ENCODE measurements at regions not wholly inside any gene's neighbourhood (a gene's known extent, or its start where the extent isn't known, plus 50 kb on each side); places are given as distances from the start of the nearest gene placed in this dataset.

GRCh38 chr11:115706626-115707135 is 202.5 kb upstream of the CADM1 start:
- Histone ChIP-seq H3K27me3 (ENCODE audit: low read depth, low read length) (no peaks in the 10 kb centered on the region), H3K4me1 (ENCODE audit: low read length) (peaks cover 30% of the 10 kb centered on the region), H3K9me3 (ENCODE audit: insufficient read depth, low read length) (peaks cover 3% of the 10 kb centered on the region; the same call in 1 of the 2 replicates), H3K36me3 (replicated peaks; ENCODE audit: low read depth, low read length) (no peaks in the 10 kb centered on the region), H3K27ac (ENCODE audit: low read length) (no peak overlapping the region), H4K20me1 (ENCODE audit: insufficient read depth, low read length) (no peaks in the 10 kb centered on the region), H2AFZ (ENCODE audit: low read depth, low read length) (no peak overlapping the region), H3K9ac (ENCODE audit: low read length) (no peak overlapping the region), H3K79me2 (ENCODE audit: low read length) (no peaks in the 10 kb centered on the region), H3K4me2 (ENCODE audit: low read length) (no peak overlapping the region), H3K4me3 (ENCODE audit: low read length) (no peak overlapping the region)
- TF ChIP-seq CTCF (IDR thresholded peaks at IDR 0.05; ENCODE audit: low read depth, low read length) (no peak), EZH2phosphoT487 (IDR thresholded peaks at IDR 0.05; ENCODE audit: low read depth) (no peak)

DNA sequence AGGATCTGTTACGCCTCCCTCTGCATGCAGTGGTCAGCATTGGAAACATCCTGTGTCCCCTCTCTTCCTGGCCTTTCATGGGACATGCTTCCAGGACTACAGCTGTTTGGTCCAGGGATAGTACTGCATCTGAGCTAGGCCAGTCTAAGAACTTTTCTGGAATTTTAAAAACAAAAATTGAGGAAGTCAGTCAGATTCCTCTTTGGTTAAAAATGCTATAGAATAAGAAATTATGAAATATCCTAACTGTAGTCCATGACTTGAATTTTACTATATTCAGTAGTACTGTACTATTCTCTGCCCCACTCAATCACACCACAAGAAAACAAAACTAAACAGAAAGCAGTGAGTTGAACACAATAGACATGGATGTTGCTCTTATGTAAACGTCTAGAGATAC is 201.0 kb upstream of the CADM1 start:
- no peaks in the 10 kb centered on the region for H3K36me3 ChIP-seq (replicated peaks; ENCODE audit: low read depth, low read length)
- TF ChIP-seq CTCF (IDR thresholded peaks at IDR 0.05; ENCODE audit: low read depth, low read length) (no peak), EZH2phosphoT487 (IDR thresholded peaks at IDR 0.05; ENCODE audit: low read depth) (no peak)
- no peak overlapping the region for H3K9ac ChIP-seq (ENCODE audit: low read length)
- H3K27ac ChIP-seq (ENCODE audit: low read length), result no peak overlapping the region
- no peak overlapping the region for H3K4me3 ChIP-seq (ENCODE audit: low read length)
- no peak overlapping the region for H2AFZ ChIP-seq (ENCODE audit: low read depth, low read length)
- peaks cover 26% of the 10 kb centered on the region for H3K4me1 ChIP-seq (ENCODE audit: low read length)
- H4K20me1 ChIP-seq (ENCODE audit: insufficient read depth, low read length), result no peaks in the 10 kb centered on the region
- H3K79me2 ChIP-seq (ENCODE audit: low read length), result no peaks in the 10 kb centered on the region
- peaks cover 3% of the 10 kb centered on the region; the same call in 1 of the 2 replicates for H3K9me3 ChIP-seq (ENCODE audit: insufficient read depth, low read length)
- no peaks in the 10 kb centered on the region for H3K27me3 ChIP-seq (ENCODE audit: low read depth, low read length)
- no peak overlapping the region for H3K4me2 ChIP-seq (ENCODE audit: low read length)

DNA sequence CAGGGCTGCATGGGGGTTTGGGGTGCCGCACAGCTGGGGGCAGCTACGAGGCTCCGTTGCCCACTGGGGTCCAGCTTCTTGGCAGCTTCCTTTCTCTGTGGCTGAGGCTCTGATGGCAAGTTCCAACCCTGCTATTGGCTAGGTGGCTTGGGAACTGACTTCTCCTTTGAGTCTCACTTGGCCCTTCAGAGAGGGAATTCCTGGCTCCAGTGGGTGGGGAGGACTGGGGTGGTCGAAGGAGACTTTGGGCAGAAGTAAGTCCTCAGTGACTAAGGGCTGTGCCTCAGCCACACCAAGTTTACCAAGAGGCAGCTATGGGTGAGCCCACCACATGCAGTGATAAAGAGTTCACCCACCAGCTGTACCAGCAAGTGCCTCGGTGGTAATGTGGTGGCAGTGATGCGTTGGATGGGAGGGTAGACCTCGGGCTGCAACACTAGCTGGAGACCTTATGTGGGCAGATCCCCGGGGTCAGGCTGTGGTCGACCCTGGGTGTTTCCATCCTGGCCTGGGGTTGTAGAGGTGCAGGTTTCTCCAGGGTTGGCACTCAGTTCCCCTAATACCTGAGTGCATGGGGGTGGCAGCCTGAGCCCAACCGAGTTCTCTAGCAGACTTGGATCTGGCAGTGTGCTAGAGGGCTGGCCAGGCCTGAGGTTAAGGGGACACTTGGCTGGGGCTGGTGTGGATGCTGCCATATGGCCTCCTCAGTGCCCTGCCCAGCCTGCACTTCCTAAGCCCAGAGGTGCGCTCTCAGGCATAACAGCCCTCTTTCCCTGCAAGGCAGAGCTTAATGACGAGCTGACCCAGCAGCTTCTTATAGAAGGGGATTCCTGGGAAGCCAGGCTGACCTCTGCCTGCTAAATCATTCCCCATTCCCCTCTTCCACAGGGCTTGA is 197.0 kb upstream of the CADM1 start:
- no peak for TF ChIP-seq CTCF (IDR thresholded peaks at IDR 0.05; ENCODE audit: low read depth, low read length)
- H3K9ac ChIP-seq (ENCODE audit: low read length), result no peak overlapping the region
- no peak overlapping the region for H3K4me3 ChIP-seq (ENCODE audit: low read length)
- no peaks in the 10 kb centered on the region for H3K79me2 ChIP-seq (ENCODE audit: low read length)
- H4K20me1 ChIP-seq (ENCODE audit: insufficient read depth, low read length), result no peaks in the 10 kb centered on the region
- H3K4me1 ChIP-seq (ENCODE audit: low read length), result peaks cover 19% of the 10 kb centered on the region
- H2AFZ ChIP-seq (ENCODE audit: low read depth, low read length), result no peak overlapping the region
- peaks cover 3% of the 10 kb centered on the region; the same call in 1 of the 2 replicates for H3K9me3 ChIP-seq (ENCODE audit: insufficient read depth, low read length)
- no peaks in the 10 kb centered on the region for H3K27me3 ChIP-seq (ENCODE audit: low read depth, low read length)
- no peaks in the 10 kb centered on the region for H3K36me3 ChIP-seq (replicated peaks; ENCODE audit: low read depth, low read length)
- no peak overlapping the region for H3K27ac ChIP-seq (ENCODE audit: low read length)
- H3K4me2 ChIP-seq (ENCODE audit: low read length), result no peak overlapping the region

GRCh38 chr11:115700496-115700895 is 196.3 kb upstream of the CADM1 start:
- H4K20me1 ChIP-seq (ENCODE audit: insufficient read depth, low read length), result no peaks in the 10 kb centered on the region
- no peak overlapping the region for H2AFZ ChIP-seq (ENCODE audit: low read depth, low read length)
- H3K4me3 ChIP-seq (ENCODE audit: low read length), result no peak overlapping the region
- no peaks in the 10 kb centered on the region for H3K36me3 ChIP-seq (replicated peaks; ENCODE audit: low read depth, low read length)
- no peak for TF ChIP-seq CTCF (IDR thresholded peaks at IDR 0.05; ENCODE audit: low read depth, low read length)
- no peak overlapping the region for H3K27ac ChIP-seq (ENCODE audit: low read length)
- no peak overlapping the region for H3K4me2 ChIP-seq (ENCODE audit: low read length)
- no peaks in the 10 kb centered on the region for H3K79me2 ChIP-seq (ENCODE audit: low read length)
- H3K4me1 ChIP-seq (ENCODE audit: low read length), result peaks cover 19% of the 10 kb centered on the region
- peaks cover 3% of the 10 kb centered on the region; the same call in 1 of the 2 replicates for H3K9me3 ChIP-seq (ENCODE audit: insufficient read depth, low read length)
- H3K27me3 ChIP-seq (ENCODE audit: low read depth, low read length), result no peaks in the 10 kb centered on the region
- no peak overlapping the region for H3K9ac ChIP-seq (ENCODE audit: low read length)

Data from OCI-LY3 (cell line).